Bronchial epithelial cell (primary cell): ENCODE measurements at regions not wholly inside any gene's neighbourhood (a gene's known extent, or its start where the extent isn't known, plus 50 kb on each side); places are given as distances from the start of the nearest gene placed in this dataset.
A peak's percentile ranks its signal among the peaks of the same experiment; 100 is the strongest.

Experiments used
- DNase-seq: peaks from one replicate; pipeline ENCODE4 v3.0.0-alpha.2; 2010; ENCODE audit warnings: low read depth
- FAIRE-seq: peaks from 2 replicates; lab custom pipeline; 2011; peaks lifted over from hg19 to GRCh38; lab: Jason Lieb, UNC
- H3K27me3 ChIP-seq: 2 replicates; pipeline ENCODE4 v1.5.1; 2011; ENCODE audit warnings: low read length; ENCODE audit not compliant: control insufficient read depth, insufficient read depth
- H3K36me3 ChIP-seq: 2 replicates; pipeline ENCODE4 v1.5.1; 2011; ENCODE audit warnings: low read length; ENCODE audit not compliant: control insufficient read depth, insufficient read depth
- H3K4me3 ChIP-seq: 2 replicates; pipeline ENCODE4 v1.5.1; 2011; ENCODE audit warnings: mild to moderate bottlenecking, low read depth, low read length, control low read depth
- TF ChIP-seq, protein P1 (sequence below): IDR thresholded peaks from 2 replicates; pipeline ENCODE4 v1.5.1; 2011; ENCODE audit warnings: mild to moderate bottlenecking, moderate library complexity, low read length, control low read depth, inconsistent platforms; ENCODE audit not compliant: insufficient read depth, severe bottlenecking

- TF ChIP-seq, protein P1, sequence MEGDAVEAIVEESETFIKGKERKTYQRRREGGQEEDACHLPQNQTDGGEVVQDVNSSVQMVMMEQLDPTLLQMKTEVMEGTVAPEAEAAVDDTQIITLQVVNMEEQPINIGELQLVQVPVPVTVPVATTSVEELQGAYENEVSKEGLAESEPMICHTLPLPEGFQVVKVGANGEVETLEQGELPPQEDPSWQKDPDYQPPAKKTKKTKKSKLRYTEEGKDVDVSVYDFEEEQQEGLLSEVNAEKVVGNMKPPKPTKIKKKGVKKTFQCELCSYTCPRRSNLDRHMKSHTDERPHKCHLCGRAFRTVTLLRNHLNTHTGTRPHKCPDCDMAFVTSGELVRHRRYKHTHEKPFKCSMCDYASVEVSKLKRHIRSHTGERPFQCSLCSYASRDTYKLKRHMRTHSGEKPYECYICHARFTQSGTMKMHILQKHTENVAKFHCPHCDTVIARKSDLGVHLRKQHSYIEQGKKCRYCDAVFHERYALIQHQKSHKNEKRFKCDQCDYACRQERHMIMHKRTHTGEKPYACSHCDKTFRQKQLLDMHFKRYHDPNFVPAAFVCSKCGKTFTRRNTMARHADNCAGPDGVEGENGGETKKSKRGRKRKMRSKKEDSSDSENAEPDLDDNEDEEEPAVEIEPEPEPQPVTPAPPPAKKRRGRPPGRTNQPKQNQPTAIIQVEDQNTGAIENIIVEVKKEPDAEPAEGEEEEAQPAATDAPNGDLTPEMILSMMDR = no peak
- H3K4me3 ChIP-seq = no peak overlapping the region
- no peak for FAIRE-seq
- DNase-seq = no peak
- H3K36me3 ChIP-seq = no peaks in the 10 kb centered on the region
- H3K27me3 ChIP-seq = no peaks in the 10 kb centered on the region
Measured at GRCh38 chr4:147332091-147332490, 148.8 kb upstream of the EDNRA start.

DNA sequence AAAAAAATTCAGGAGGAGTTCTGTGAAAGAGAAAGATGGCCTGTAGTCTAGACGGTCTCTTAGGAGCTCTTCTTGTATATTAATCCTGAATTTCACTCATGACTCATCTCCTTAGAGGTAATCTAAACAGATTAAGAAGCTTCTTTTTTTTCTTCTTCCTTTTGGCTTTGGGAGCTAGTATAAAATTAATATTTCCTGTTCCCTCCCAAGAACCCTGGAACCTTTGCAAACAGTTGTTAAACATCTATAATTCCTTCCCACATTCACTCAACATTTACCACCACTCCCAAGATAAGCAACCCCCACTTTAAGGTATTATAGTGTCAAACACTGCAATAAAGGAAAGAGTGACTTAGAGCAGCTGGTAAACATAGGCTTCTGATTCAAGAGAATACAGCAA lies 146.4 kb upstream of the EDNRA start:
- no peaks in the 10 kb centered on the region for H3K27me3 ChIP-seq
- DNase-seq (peak; percentile 47), FAIRE-seq (no peak)
- no peaks in the 10 kb centered on the region for H3K36me3 ChIP-seq
- TF ChIP-seq, protein P1 = no peak
- no peak overlapping the region for H3K4me3 ChIP-seq

DNA sequence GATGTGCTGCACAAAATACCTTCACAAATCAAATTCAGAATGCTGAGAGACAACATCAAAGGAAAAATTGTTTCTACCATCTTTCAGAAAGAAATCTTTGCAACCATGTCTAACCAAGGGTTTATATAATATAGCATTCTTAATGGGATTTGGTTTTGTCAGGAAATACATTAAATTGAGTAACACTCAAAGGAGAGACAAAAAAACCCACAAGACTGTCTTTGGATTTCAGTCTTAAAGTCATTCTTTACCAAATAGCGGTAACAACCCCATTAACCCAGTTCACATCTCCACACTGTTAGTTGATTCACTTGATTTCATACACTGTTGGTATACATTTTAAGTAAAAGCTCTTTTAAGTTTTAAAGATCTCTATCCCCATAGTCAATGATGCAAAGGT lies 145.7 kb upstream of the EDNRA start:
- FAIRE-seq (no peak), DNase-seq (no peak)
- Histone ChIP-seq H3K4me3 (no peak overlapping the region), H3K27me3 (no peaks in the 10 kb centered on the region), H3K36me3 (no peaks in the 10 kb centered on the region)
- TF ChIP-seq, protein P1 = no peak

- TF ChIP-seq, protein P1 = no peak
- no peak for FAIRE-seq
- peak; percentile 59 for DNase-seq
- Histone ChIP-seq H3K27me3 (no peaks in the 10 kb centered on the region), H3K4me3 (no peak overlapping the region), H3K36me3 (no peaks in the 10 kb centered on the region)
Measured at GRCh38 chr4:147336252-147336651, 144.6 kb upstream of the EDNRA start.

DNA sequence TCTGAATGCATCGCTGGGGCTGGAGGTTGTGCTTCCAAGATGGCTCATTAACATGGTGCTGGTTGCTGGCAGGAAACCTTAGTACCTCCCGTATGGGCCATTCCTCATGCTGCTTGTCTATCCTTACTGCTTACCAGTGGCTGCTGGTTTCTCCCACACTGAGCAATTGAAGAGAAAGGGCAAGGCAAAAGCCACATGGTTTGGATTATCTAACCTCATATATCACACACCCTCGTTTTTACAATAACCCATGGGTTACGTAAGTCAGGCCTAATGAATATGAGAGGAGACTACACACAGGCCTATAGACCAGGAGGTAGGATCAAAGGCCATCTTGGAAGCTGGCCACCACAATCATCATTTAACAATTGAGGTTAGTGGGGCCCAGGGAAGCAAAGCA lies 141.8 kb upstream of the EDNRA start:
- TF ChIP-seq, protein P1 = no peak
- no peaks in the 10 kb centered on the region for H3K27me3 ChIP-seq
- FAIRE-seq (no peak), DNase-seq (no peak)
- no peak overlapping the region for H3K4me3 ChIP-seq
- H3K36me3 ChIP-seq = no peaks in the 10 kb centered on the region

DNA sequence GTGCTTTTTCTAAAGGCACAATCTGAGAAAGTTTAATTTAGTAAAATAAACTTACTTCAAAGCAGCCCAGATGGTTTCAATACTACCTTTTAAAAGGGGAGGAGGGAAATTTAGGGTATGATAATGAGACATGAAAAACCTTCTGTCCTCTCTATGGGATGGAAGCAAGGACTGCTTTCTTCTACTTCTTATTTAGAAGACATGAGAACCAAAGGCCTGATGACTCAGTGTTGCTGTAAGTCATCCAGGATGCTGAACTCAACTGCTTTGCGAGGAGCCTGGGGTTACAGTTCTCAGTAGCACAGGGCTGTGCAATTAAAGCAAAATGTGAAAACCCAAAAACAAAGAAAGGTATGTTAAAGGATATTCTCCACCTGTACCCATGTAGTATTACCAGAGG lies 140.8 kb upstream of the EDNRA start:
- no peak overlapping the region for H3K4me3 ChIP-seq
- H3K36me3 ChIP-seq = no peaks in the 10 kb centered on the region
- DNase-seq (peak; percentile 82), FAIRE-seq (no peak)
- no peaks in the 10 kb centered on the region for H3K27me3 ChIP-seq
- TF ChIP-seq, protein P1 = no peak
